Activated T-helper 1 cell treated with anti-CD3 and anti-CD28 coated beads, Interleukin-2, amount 50 U/mL, for 16 hours (primary cell): ENCODE measurements at regions not wholly inside any gene's neighbourhood (a gene's known extent, or its start where the extent isn't known, plus 50 kb on each side); places are given as distances from the start of the nearest gene placed in this dataset.
A peak's percentile ranks its signal among the peaks of the same experiment; 100 is the strongest.

ENCODE experiments used
- DNase-seq, 2 donors: peaks; one replicate each; pipeline ENCODE4 v3.0.0-alpha.2; 2020; ENCODE audit warnings: low read depth in 1 of 2, low spot score in 1 of 2

DNA sequence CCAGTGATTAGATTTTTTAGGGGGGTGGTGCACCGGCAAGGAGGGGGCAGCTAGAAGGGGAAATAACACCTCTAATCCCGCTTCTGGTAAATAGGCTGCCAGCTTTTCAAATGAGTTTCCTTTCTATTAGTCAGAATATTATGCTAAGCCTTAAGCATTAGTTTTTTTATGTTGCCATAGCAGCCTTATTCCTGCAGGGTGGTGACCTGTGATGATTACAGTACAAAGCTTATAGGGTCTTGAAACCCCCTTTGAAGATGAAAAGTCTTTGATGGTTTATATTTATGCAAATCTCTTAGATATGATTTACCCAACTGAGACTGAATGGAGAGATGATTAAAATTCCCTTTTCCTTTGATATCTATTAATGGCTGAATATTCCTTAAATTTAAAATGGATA lies 109.8 kb downstream of the ZIC5 start:
- DNase-seq = no peak

- no peak for DNase-seq
These were observed 110.8 kb downstream of the ZIC5 start for GRCh38 chr13:99860745-99861144.

- peak in 1 of 2 donors; percentile 30 for DNase-seq
These were observed 112.1 kb downstream of the ZIC5 start for GRCh38 chr13:99859178-99860177.

GRCh38 chr13:99857738-99858137 lies 113.8 kb downstream of the ZIC5 start:
- no peak for DNase-seq

GRCh38 chr13:99855526-99856420 lies 115.8 kb downstream of the ZIC5 start:
- DNase-seq = no peak

DNA sequence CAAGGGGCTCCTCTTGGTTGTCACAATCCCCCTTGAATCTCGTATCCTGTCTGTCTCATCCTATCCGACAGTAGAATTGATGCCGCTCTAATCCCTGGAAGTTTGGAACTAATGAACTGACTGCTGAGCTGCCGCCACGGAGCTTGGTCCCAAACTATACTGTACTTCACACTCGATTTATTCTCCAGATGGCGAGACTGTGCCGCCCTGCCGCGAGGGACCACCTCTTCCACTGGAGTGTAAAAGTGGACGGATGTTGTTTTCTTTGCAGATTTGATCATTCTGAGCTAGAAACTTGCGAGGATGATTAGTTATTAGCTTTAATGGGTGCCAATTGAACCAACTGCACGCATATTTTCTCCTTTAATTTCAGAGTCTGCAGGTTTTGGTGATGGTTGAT lies 117.2 kb downstream of the ZIC5 start:
- DNase-seq = no peak

- DNase-seq = no peak
These were observed 124.2 kb downstream of the ZIC5 start for GRCh38 chr13:99847318-99847750.

- no peak for DNase-seq
These were observed 126.2 kb downstream of the ZIC5 start for GRCh38 chr13:99845161-99845874.

- DNase-seq = no peak
These were observed 127.1 kb downstream of the ZIC5 start for GRCh38 chr13:99844421-99844820.

- DNase-seq = no peak
These were observed 127.7 kb downstream of the ZIC5 start for GRCh38 chr13:99843872-99844271.

- no peak for DNase-seq
These were observed 129.2 kb downstream of the ZIC5 start for GRCh38 chr13:99842405-99842804.

GRCh38 chr13:99836291-99836690 lies 135.3 kb downstream of the ZIC5 start:
- no peak for DNase-seq

- no peak for DNase-seq
These were observed 136.1 kb downstream of the ZIC5 start for GRCh38 chr13:99835442-99835841.

GRCh38 chr13:99834246-99834645 lies 137.3 kb downstream of the ZIC5 start:
- DNase-seq = no peak

GRCh38 chr13:99832347-99832746 lies 139.2 kb downstream of the ZIC5 start:
- no peak for DNase-seq

GRCh38 chr13:99830931-99831330 lies 140.6 kb downstream of the ZIC5 start:
- DNase-seq = no peak

GRCh38 chr13:99829593-99830239 lies 141.9 kb downstream of the ZIC5 start:
- DNase-seq = no peak

GRCh38 chr13:99829161-99829560 lies 142.4 kb downstream of the ZIC5 start:
- DNase-seq = no peak

GRCh38 chr13:99828735-99829134 lies 142.8 kb downstream of the ZIC5 start:
- no peak for DNase-seq

- no peak for DNase-seq
These were observed 143.4 kb downstream of the ZIC5 start for GRCh38 chr13:99828123-99828522.
